GM12864 (cell line): ENCODE measurements at regions not wholly inside any gene's neighbourhood (a gene's known extent, or its start where the extent isn't known, plus 50 kb on each side); places are given as distances from the start of the nearest gene placed in this dataset.

Experiments used
- DNase-seq: peaks from one replicate; pipeline ENCODE4 v3.0.0-alpha.2; 2011; ENCODE audit warnings: low read depth
- H3K4me3 ChIP-seq: 2 replicates; pipeline ENCODE4 v1.5.1; 2011; ENCODE audit warnings: mild to moderate bottlenecking, low read depth, low read length, control low read depth
- TF ChIP-seq, protein P1 (sequence below): IDR thresholded peaks from 2 replicates; pipeline ENCODE4 v1.5.1; 2011; ENCODE audit warnings: low read depth, mild to moderate bottlenecking, moderate library complexity, low read length, control low read depth, inconsistent platforms; ENCODE audit errors: missing control alignments

DNA sequence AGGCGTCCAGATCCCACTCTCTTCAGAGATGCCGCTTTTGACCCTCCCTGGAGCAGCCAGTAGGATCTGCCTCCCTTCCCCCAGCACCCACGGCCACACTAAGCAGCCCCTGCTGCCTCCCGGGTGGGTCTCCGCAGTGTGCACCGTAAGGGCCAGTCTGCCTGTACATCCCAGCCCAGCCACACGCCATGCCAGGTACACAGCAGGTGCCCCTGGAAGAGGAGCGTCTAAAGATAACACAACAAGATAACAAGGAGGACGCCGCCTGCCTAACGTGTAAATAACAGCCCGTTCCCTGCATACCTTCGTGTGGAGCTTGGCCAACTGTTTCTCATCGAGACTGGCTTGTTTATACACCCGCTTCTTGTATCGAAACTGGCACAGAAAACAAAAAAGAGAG lies 139.4 kb downstream of the SHANK2 start:
- no peak overlapping the region for H3K4me3 ChIP-seq
- TF ChIP-seq, protein P1, sequence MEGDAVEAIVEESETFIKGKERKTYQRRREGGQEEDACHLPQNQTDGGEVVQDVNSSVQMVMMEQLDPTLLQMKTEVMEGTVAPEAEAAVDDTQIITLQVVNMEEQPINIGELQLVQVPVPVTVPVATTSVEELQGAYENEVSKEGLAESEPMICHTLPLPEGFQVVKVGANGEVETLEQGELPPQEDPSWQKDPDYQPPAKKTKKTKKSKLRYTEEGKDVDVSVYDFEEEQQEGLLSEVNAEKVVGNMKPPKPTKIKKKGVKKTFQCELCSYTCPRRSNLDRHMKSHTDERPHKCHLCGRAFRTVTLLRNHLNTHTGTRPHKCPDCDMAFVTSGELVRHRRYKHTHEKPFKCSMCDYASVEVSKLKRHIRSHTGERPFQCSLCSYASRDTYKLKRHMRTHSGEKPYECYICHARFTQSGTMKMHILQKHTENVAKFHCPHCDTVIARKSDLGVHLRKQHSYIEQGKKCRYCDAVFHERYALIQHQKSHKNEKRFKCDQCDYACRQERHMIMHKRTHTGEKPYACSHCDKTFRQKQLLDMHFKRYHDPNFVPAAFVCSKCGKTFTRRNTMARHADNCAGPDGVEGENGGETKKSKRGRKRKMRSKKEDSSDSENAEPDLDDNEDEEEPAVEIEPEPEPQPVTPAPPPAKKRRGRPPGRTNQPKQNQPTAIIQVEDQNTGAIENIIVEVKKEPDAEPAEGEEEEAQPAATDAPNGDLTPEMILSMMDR = no peak
- DNase-seq = no peak

DNA sequence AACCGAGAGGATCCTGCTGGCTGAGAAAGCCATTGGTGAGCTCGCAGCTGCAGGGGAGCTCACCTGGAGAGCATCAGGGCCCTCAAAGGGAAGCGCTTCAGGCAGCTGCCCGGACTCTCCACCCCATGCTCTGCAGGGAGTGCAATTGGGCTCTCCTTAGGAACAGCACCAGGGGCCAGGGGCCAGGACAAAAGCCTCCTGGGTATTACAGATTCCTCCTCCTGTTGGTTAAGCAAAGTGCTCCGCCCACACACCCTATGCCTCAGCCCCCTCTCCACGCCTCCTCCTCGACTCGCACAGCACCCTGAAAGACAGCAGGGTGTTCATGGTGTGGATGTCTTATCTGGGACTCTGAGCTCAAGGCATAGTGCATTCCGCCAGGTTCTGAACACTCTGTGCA lies 139.9 kb downstream of the SHANK2 start:
- TF ChIP-seq, protein P1 = no peak
- no peak for DNase-seq
- H3K4me3 ChIP-seq = no peak overlapping the region

DNA sequence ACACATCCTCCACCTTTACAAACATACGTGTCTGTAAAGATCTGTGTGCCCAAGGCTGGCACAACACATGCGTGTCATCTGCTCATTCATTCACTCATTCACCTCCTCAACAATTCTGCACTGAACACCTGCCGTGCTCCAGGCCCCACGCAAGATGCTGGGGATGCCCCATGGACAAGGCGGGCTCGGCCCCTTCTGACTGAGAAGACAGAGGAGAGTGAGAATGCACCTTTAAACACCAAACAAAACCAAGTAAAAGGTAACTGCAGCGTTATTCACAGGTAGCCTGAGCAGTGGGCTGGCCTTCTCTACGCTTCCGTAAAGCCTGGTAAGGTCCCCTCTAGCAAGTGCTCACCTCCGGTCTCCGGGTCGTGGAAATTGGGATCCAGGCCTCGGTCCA lies 142.8 kb downstream of the SHANK2 start:
- no peak overlapping the region for H3K4me3 ChIP-seq
- TF ChIP-seq, protein P1 = no peak
- no peak for DNase-seq

DNA sequence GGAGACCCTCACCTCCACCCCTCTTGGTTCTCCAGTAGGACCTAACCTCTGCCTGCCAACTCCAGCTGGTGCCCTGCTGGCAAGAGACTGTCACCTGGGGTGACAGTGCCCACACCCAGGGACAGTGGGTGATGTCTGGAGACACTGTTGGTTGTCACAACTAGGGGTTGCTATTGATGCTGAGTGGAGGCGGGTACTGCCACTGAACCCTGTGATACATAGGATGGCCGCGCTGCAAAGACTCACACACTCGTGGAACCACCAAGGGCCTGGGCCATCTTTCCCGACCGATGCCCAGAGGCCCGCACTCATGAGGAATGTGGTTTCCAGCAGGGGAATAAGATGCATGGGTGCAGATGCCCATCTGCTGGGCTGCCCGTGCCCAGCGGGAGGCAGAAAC lies 143.2 kb downstream of the SHANK2 start:
- TF ChIP-seq, protein P1 = no peak
- no peak overlapping the region for H3K4me3 ChIP-seq
- no peak for DNase-seq

DNA sequence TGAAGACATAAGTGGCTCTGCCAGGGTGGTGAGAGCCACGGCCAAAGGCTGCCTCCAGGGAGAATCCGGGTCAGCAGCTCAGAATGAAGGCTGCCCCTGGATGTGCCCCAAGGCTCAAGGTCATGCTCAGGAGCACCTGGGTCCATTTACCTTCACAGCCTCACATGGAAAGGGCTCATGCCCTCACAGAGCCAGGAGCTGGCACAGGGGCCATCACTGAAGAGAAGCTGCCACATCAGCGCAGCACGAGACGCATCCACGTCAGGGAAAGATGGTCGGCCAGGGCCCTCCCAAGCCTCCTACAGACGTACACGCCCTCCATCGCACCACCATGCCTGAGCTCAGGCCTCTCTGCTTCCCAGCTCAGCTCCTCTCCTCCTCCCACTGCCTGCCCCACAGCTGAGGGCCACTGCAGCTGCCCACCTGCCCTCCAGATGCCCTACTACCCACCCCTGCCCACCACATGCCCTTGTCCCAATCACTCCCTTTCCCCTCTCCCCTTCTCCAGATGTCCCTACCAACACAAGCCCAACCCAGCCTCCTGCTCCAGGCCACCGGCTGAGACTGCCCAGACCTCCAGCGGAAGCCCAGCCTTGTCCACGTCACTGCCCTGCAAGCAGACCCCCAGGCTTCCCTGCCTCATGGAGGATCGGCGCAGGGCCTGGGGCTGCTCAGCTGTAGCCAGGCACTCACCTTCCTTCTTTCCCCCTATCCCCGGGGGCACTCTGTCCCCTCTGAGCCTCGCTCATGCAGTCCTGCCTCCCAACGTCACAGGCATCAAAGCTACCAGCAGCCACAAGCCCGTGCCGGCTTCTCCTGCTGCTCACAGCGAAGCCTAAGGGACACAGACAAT lies 144.1 kb downstream of the SHANK2 start:
- TF ChIP-seq, protein P1 = no peak
- H3K4me3 ChIP-seq = no peak overlapping the region
- no peak for DNase-seq

DNA sequence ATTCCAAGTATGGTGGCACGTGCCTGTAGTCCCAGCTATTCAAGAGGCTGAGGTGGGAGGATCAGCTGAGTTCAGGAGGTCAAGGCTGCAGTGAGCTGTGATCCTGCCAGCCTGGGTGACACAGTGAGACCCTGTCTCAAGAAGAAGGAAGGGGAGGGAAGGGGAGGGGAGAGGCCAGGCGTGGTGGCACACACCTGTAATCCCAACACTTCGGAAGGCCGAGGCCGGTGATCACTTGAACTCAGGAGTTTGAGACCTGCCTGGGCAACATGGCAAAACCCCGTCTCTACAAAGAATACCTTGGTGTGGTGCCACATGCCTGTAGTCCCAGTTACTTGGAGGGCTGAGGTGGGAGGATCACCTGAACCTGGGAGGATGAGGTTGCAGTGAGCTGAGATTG lies 145.7 kb downstream of the SHANK2 start:
- TF ChIP-seq, protein P1 = no peak
- DNase-seq = no peak
- no peak overlapping the region for H3K4me3 ChIP-seq

DNA sequence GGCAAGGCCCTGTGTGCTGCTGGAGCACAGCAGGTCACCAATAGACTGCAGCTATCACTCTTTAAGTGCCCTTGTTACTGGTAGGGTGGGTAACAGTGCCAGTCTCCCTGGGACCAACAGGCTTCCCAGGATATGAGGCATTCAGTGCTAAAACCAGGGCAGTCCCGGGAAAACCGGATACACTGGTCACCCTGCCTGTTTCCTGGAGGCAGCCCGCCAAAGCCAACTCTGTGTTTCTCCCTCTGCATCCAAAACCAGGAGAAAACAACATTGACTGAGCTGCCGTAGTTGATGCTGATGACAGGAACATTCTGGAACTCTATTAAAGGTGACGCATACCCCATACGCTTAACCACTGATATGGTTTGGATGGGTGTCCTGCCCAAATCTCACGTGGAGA lies 149.1 kb downstream of the SHANK2 start:
- H3K4me3 ChIP-seq = no peak overlapping the region
- DNase-seq = no peak
- TF ChIP-seq, protein P1 = no peak
